Thyroid gland (tissue), 4 donors: ENCODE measurements at regions not wholly inside any gene's neighbourhood (a gene's known extent, or its start where the extent isn't known, plus 50 kb on each side); places are given as distances from the start of the nearest gene placed in this dataset.

ENCODE experiments used
- DNase-seq, 2 donors: peaks; one replicate each; pipeline ENCODE4 v3.0.0-alpha.2; 2019
- H3K27ac ChIP-seq, 3 donors: fragments of 200-600 bp; sonication (generic); 1 replicate in 2 of 3; 2 replicates in 1 of 3; pipeline ENCODE4 v1.5.1; 2016 to 2019; ENCODE audit warnings: mild to moderate bottlenecking in 1 of 3, moderate library complexity in 1 of 3
- H3K27me3 ChIP-seq: fragments of 200-600 bp; sonication (generic); one replicate; pipeline ENCODE4 v1.5.1; 2019
- H3K36me3 ChIP-seq, 2 donors: fragments of 200-600 bp; sonication (generic); one replicate each; pipeline ENCODE4 v1.5.1; 2016 to 2019
- H3K4me1 ChIP-seq, 2 donors: fragments of 200-600 bp; sonication (generic); one replicate each; pipeline ENCODE4 v1.5.1; 2017 to 2019
- H3K4me3 ChIP-seq, 3 donors: fragments of 200-600 bp; sonication (generic); replicated peaks in 1 of 3; 1 replicate in 2 of 3; 2 replicates in 1 of 3; pipeline ENCODE4 v1.5.1; 2016; ENCODE audit warnings: mild to moderate bottlenecking in 1 of 3
- H3K9me3 ChIP-seq: fragments of 200-600 bp; sonication (generic); one replicate; pipeline ENCODE4 v1.5.1; 2017
- POLR2A ChIP-seq, 2 donors: fragments of 450-650 bp; IDR thresholded peaks; one replicate each; pipeline ENCODE4 v1.6.1; 2017; ENCODE audit warnings: antibody characterized with exemption in 2 of 2, mild to moderate bottlenecking in 2 of 2, moderate library complexity in 1 of 2
- WGBS, 2 donors: methylation state at CpG; one replicate each; pipeline ENCODE4 v1.1.5; 2017; 5-methylcytosine and 5-hydroxymethylcytosine counted together
- intact Hi-C: fragments of 100-400 bp; cut with DNase I; formaldehyde crosslinking; loops from one replicate; pipeline ENCODE4 v1.15.1; 2023
- TF ChIP-seq, protein P1 (sequence below), 6 experiments: fragments of 200-600 bp in 3 of 6; fragments of 450-650 bp in 3 of 6; sonication (generic) in 3 of 6; IDR thresholded peaks; one replicate each; pipeline ENCODE4 v1.5.1; 2016 to 2019; ENCODE audit warnings: antibody characterized with exemption in 6 of 6, mild to moderate bottlenecking in 2 of 6, inconsistent platforms in 1 of 6, moderate library complexity in 1 of 6

DNA sequence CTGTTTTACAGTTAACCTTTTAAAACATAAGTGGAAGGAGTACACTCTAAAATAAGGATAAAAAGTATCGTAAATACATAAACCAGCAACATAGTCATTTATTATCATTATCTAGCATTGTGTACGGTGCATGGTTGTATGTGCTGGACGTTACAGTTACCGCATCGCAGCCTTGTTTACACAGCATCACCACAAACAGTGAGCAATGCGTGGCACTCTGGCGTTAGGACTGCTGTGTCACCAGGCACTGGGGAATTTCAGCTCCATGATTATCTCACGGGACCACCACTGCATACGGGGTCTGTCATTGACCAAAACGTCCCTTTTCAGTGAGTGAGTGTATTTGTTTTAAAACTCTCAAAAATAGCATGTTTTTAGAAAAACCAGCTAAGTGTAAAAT lies 103.0 kb upstream of the SNTG2 start:
- H3K36me3 ChIP-seq = no peaks in the 10 kb centered on the region
- TF ChIP-seq POLR2A (IDR thresholded peaks at IDR 0.05) = no peak
- TF ChIP-seq, protein P1, sequence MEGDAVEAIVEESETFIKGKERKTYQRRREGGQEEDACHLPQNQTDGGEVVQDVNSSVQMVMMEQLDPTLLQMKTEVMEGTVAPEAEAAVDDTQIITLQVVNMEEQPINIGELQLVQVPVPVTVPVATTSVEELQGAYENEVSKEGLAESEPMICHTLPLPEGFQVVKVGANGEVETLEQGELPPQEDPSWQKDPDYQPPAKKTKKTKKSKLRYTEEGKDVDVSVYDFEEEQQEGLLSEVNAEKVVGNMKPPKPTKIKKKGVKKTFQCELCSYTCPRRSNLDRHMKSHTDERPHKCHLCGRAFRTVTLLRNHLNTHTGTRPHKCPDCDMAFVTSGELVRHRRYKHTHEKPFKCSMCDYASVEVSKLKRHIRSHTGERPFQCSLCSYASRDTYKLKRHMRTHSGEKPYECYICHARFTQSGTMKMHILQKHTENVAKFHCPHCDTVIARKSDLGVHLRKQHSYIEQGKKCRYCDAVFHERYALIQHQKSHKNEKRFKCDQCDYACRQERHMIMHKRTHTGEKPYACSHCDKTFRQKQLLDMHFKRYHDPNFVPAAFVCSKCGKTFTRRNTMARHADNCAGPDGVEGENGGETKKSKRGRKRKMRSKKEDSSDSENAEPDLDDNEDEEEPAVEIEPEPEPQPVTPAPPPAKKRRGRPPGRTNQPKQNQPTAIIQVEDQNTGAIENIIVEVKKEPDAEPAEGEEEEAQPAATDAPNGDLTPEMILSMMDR (IDR thresholded peaks at IDR 0.05) = no peak
- intact Hi-C loops = no loop called here
- H3K9me3 ChIP-seq = no peaks in the 10 kb centered on the region
- no peak for DNase-seq
- no peak overlapping the region for H3K4me3 ChIP-seq
- H3K27me3 ChIP-seq = no peaks in the 10 kb centered on the region
- H3K4me1 ChIP-seq = peaks cover 0 to 4% of the 10 kb centered on the region in 2 donors
- WGBS, 2 donors = 79 to 84% methylated on average over 10 of the region's 10 CpGs
- H3K27ac ChIP-seq = no peak overlapping the region

DNA sequence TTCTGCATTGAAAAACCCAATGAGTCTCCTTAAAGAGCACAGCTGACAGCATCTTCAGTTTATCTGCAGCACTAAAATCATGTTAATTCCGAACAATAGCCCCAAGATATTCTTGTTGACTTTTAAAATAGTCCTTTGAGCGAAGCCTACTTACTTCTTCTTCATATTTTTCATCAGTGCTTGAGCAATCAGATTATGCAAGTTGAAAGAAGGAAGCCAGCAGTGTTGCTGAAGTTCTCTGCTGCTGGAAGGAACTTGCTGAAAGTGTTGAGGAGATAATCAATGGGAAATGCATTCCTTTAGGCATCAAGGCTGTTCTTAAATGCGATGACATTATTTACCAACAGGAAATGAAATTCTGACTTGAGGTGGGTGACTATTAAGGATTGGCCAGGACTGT lies 105.9 kb upstream of the SNTG2 start:
- intact Hi-C loops = no loop called here
- Histone ChIP-seq H3K36me3 (no peaks in the 10 kb centered on the region), H3K4me3 (no peak overlapping the region), H3K27me3 (no peaks in the 10 kb centered on the region), H3K27ac (no peak overlapping the region), H3K4me1 (no peaks in the 10 kb centered on the region), H3K9me3 (no peaks in the 10 kb centered on the region)
- WGBS, 2 donors = 82 to 83% methylated on average over 3 of the region's 3 CpGs
- no peak for DNase-seq
- no peak for TF ChIP-seq POLR2A (IDR thresholded peaks at IDR 0.05)
- TF ChIP-seq, protein P1 (IDR thresholded peaks at IDR 0.05) = no peak

DNA sequence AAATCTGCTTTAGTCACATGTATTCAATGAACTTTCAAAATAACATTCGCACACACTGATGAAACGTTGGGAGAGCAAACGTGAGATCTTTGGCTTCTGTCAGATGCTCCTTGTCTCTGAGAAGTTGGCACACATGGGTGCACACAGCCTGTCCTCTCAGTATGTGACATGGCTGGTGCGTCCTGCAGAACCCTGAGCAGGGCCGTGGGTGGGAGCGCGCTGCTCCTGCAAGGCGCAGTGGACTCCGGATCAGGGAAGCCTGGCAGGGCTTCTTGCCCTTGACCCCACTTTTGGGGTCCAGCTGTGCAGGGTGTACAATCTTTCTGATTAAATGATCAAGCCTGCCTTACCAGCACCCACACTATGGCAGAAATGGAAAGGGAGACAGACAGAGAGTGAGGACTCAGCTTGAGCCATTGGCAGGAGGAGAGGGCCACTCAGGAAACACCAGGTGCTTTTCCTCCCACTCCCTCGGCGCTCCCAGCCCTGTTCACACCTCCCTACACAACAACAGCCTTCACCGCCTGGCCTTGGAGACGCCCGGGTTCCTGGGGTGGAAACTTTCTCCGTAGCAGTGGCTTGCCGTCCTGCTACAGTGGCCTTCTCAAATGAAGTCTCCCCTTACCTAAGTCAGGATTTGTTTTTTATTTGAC lies 108.4 kb upstream of the SNTG2 start:
- Histone ChIP-seq H3K4me1 (no peaks in the 10 kb centered on the region), H3K4me3 (no peak overlapping the region), H3K27ac (no peak overlapping the region), H3K27me3 (no peaks in the 10 kb centered on the region), H3K9me3 (no peaks in the 10 kb centered on the region), H3K36me3 (no peaks in the 10 kb centered on the region)
- TF ChIP-seq POLR2A (IDR thresholded peaks at IDR 0.05) = no peak
- TF ChIP-seq, protein P1 (IDR thresholded peaks at IDR 0.05) = no peak
- intact Hi-C loops = no loop called here
- 70 to 71% methylated on average over 14 to 16 of the region's 16 CpGs for WGBS, 2 donors
- no peak for DNase-seq

DNA sequence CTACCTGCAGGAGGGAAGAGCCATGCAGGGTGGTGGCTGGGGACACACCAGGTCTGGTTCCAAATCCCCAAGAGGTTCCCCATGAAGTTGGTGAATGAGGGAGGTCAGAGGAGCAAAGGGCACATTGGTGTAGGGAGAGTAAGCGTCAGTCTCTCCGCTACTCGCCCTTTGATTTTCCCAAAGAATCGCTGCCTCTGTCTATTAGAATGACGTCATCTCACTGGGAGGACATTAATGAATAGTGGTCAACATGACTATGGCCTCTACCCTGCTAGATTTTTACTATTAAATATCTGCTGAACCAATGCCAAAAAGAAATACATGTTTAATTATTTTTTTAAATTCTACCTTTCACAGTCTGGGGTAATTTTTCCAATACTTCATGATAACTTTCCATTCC lies 109.6 kb upstream of the SNTG2 start:
- no peaks in the 10 kb centered on the region for H3K4me1 ChIP-seq
- no peak overlapping the region for H3K4me3 ChIP-seq
- no peak for DNase-seq
- no peak overlapping the region for H3K27ac ChIP-seq
- H3K9me3 ChIP-seq = no peaks in the 10 kb centered on the region
- intact Hi-C loops = no loop called here
- no peaks in the 10 kb centered on the region for H3K36me3 ChIP-seq
- TF ChIP-seq, protein P1 (IDR thresholded peaks at IDR 0.05) = no peak
- no peak for TF ChIP-seq POLR2A (IDR thresholded peaks at IDR 0.05)
- no peaks in the 10 kb centered on the region for H3K27me3 ChIP-seq
- WGBS, 2 donors = 84 to 94% methylated on average over 5 of the region's 5 CpGs

DNA sequence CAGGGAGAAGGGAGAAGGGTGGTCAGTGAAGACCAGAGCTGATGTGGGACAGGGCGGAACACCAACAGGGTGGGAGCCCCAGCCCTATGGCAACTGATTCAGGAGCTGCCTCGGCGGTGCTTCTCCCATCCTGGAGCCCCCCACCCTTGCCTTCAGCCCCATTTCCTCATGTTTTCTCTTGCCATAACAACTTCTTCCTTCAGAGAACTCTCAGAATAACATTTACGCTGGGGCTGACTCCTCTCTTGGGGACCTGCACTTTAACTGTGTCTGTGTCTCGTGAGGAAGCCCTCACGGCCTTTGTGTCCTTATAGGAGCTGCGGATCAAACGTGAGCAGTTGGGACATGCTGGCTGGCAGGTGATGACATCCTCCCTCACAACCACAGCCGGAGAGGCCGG lies 116.4 kb upstream of the SNTG2 start:
- no peak overlapping the region for H3K27ac ChIP-seq
- no peaks in the 10 kb centered on the region for H3K9me3 ChIP-seq
- no peak overlapping the region for H3K4me3 ChIP-seq
- no peak for DNase-seq
- WGBS, 2 donors = 83 to 90% methylated on average over 9 to 10 of the region's 10 CpGs
- intact Hi-C loops = no loop called here
- TF ChIP-seq, protein P1 (IDR thresholded peaks at IDR 0.05) = no peak
- no peak for TF ChIP-seq POLR2A (IDR thresholded peaks at IDR 0.05)
- no peaks in the 10 kb centered on the region for H3K36me3 ChIP-seq
- peaks cover 4 to 11% of the 10 kb centered on the region in 2 donors for H3K4me1 ChIP-seq
- H3K27me3 ChIP-seq = no peaks in the 10 kb centered on the region
